Ascending aorta (tissue), 2 donors: ENCODE measurements at regions not wholly inside any gene's neighbourhood (a gene's known extent, or its start where the extent isn't known, plus 50 kb on each side); places are given as distances from the start of the nearest gene placed in this dataset.

Experiments
- DNase-seq, 2 donors: peaks; one replicate each; pipeline ENCODE4 v3.0.0-alpha.2; 2019; ENCODE audit warnings: low spot score in 2 of 2
- H3K27ac ChIP-seq, 2 donors: fragments of 200-600 bp; sonication (generic); one replicate each; pipeline ENCODE4 v1.5.1; 2016 to 2017; ENCODE audit warnings: mild to moderate bottlenecking in 1 of 2
- H3K27me3 ChIP-seq: fragments of 200-600 bp; sonication (generic); one replicate; pipeline ENCODE4 v1.5.1; 2017
- H3K36me3 ChIP-seq, 2 donors: fragments of 200-600 bp; sonication (generic); one replicate each; pipeline ENCODE4 v1.5.1; 2016
- H3K4me1 ChIP-seq, 2 donors: fragments of 200-600 bp; sonication (generic); one replicate each; pipeline ENCODE4 v1.5.1; 2016 to 2017; ENCODE audit warnings: mild to moderate bottlenecking in 1 of 2
- H3K4me3 ChIP-seq, 2 donors: fragments of 200-600 bp; sonication (generic); one replicate each; pipeline ENCODE4 v1.5.1; 2016 to 2017; ENCODE audit warnings: mild to moderate bottlenecking in 1 of 2
- H3K9me3 ChIP-seq, 2 donors: fragments of 200-600 bp; sonication (generic); one replicate each; pipeline ENCODE4 v1.5.1; 2016
- CTCF ChIP-seq, 3 experiments: fragments of 200-600 bp in 2 of 3; fragments of 450-650 bp in 1 of 3; sonication (generic) in 2 of 3; IDR thresholded peaks; one replicate each; pipeline ENCODE4 v1.5.1; 2016 to 2019; ENCODE audit warnings: antibody characterized with exemption in 3 of 3, mild to moderate bottlenecking in 1 of 3, moderate library complexity in 1 of 3
- intact Hi-C: fragments of 100-400 bp; cut with DNase I; formaldehyde crosslinking; loops from one replicate; pipeline ENCODE4 v1.15.1; 2023

- Histone ChIP-seq H3K4me3 (no peak overlapping the region), H3K27me3 (no peaks in the 10 kb centered on the region), H3K36me3 (no peaks in the 10 kb centered on the region), H3K27ac (no peak overlapping the region), H3K4me1 (no peaks in the 10 kb centered on the region), H3K9me3 (no peaks in the 10 kb centered on the region)
- intact Hi-C loops, result no loop called here
- TF ChIP-seq CTCF (IDR thresholded peaks at IDR 0.05), result no peak
- DNase-seq, result no peak
Observed at GRCh38 chr5:6222899-6223298, 155.4 kb downstream of the MED10 start.

GRCh38 chr5:6222121-6222520 lies 156.2 kb downstream of the MED10 start:
- no peaks in the 10 kb centered on the region for H3K4me1 ChIP-seq
- H3K4me3 ChIP-seq, result no peak overlapping the region
- intact Hi-C loops, result no loop called here
- DNase-seq, result no peak
- H3K9me3 ChIP-seq, result no peaks in the 10 kb centered on the region
- H3K36me3 ChIP-seq, result no peaks in the 10 kb centered on the region
- no peak for TF ChIP-seq CTCF (IDR thresholded peaks at IDR 0.05)
- no peaks in the 10 kb centered on the region for H3K27me3 ChIP-seq
- no peak overlapping the region for H3K27ac ChIP-seq

GRCh38 chr5:6221141-6221626 lies 157.2 kb downstream of the MED10 start:
- Histone ChIP-seq H3K36me3 (no peaks in the 10 kb centered on the region), H3K27ac (no peak overlapping the region), H3K27me3 (no peaks in the 10 kb centered on the region), H3K4me3 (no peak overlapping the region), H3K4me1 (no peaks in the 10 kb centered on the region), H3K9me3 (no peaks in the 10 kb centered on the region)
- DNase-seq, result no peak
- intact Hi-C loops, result no loop called here
- TF ChIP-seq CTCF (IDR thresholded peaks at IDR 0.05), result no peak

GRCh38 chr5:6220346-6221088 lies 157.8 kb downstream of the MED10 start:
- Histone ChIP-seq H3K36me3 (no peaks in the 10 kb centered on the region), H3K9me3 (no peaks in the 10 kb centered on the region), H3K4me3 (no peak overlapping the region), H3K27me3 (no peaks in the 10 kb centered on the region), H3K4me1 (no peaks in the 10 kb centered on the region), H3K27ac (no peak overlapping the region)
- no peak for DNase-seq
- intact Hi-C loops, result no loop called here
- no peak for TF ChIP-seq CTCF (IDR thresholded peaks at IDR 0.05)

GRCh38 chr5:6218517-6218916 lies 159.8 kb downstream of the MED10 start:
- Histone ChIP-seq H3K27me3 (no peaks in the 10 kb centered on the region), H3K27ac (no peak overlapping the region), H3K9me3 (no peaks in the 10 kb centered on the region), H3K36me3 (no peaks in the 10 kb centered on the region), H3K4me3 (no peak overlapping the region), H3K4me1 (no peaks in the 10 kb centered on the region)
- no peak for TF ChIP-seq CTCF (IDR thresholded peaks at IDR 0.05)
- intact Hi-C loops, result no loop called here
- DNase-seq, result no peak
